CMK (cell line): ENCODE measurements at regions not wholly inside any gene's neighbourhood (a gene's known extent, or its start where the extent isn't known, plus 50 kb on each side); places are given as distances from the start of the nearest gene placed in this dataset.
"Not testable (repeated sequence)": the region's sequence is repeated elsewhere in the genome, so short reads cannot be mapped to it uniquely, and the experiment has no call there.

ENCODE experiments used
- DNase-seq: peaks from one replicate; pipeline ENCODE4 v3.0.0-alpha.2; 2010; ENCODE audit warnings: low read depth

GRCh38 chr10:8347614-8348013, 293.1 kb downstream of the GATA3 start:
- not testable (repeated sequence) for DNase-seq

GRCh38 chr10:8349610-8350249, 295.2 kb downstream of the GATA3 start:
- DNase-seq: no peak

- no peak for DNase-seq
Measured at GRCh38 chr10:8350250-8350967, 295.9 kb downstream of the GATA3 start.

GRCh38 chr10:8352171-8353075, 297.9 kb downstream of the GATA3 start:
- DNase-seq: no peak

GRCh38 chr10:8356283-8356682, 301.8 kb downstream of the GATA3 start:
- no peak for DNase-seq

GRCh38 chr10:8359467-8359866, 305.0 kb downstream of the GATA3 start:
- no peak for DNase-seq

- no peak for DNase-seq
Measured at GRCh38 chr10:8360365-8360764, 305.9 kb downstream of the GATA3 start.

GRCh38 chr10:8360814-8361509, 306.5 kb downstream of the GATA3 start:
- DNase-seq: no peak

- DNase-seq: no peak
Measured at GRCh38 chr10:8361510-8361844, 307.0 kb downstream of the GATA3 start.

- DNase-seq: no peak
Measured at GRCh38 chr10:8365935-8366911, 311.7 kb downstream of the GATA3 start.

GRCh38 chr10:8367672-8368411, 313.4 kb downstream of the GATA3 start:
- not testable (repeated sequence) for DNase-seq

- DNase-seq: no peak
Measured at GRCh38 chr10:8369666-8370065, 315.2 kb downstream of the GATA3 start.

- no peak for DNase-seq
Measured at GRCh38 chr10:8374334-8374733, 319.8 kb downstream of the GATA3 start.

GRCh38 chr10:8375137-8375536, 320.6 kb downstream of the GATA3 start:
- DNase-seq: no peak

GRCh38 chr10:8378198-8378983, 323.9 kb downstream of the GATA3 start:
- DNase-seq: no peak

GRCh38 chr10:8379906-8380832, 325.7 kb downstream of the GATA3 start:
- DNase-seq: no peak

GRCh38 chr10:8380833-8381496, 326.5 kb downstream of the GATA3 start:
- no peak for DNase-seq

GRCh38 chr10:8386781-8387180, 332.3 kb downstream of the GATA3 start:
- no peak for DNase-seq
